Pancreas (tissue), 10 donors: ENCODE measurements at regions not wholly inside any gene's neighbourhood (a gene's known extent, or its start where the extent isn't known, plus 50 kb on each side); places are given as distances from the start of the nearest gene placed in this dataset.

Experiments
- ATAC-seq, 4 donors: fragments of 200-7000 bp; cut with Tn5 transposase; one replicate each; pipeline versions ENCODE4 v1.8.0 to v1.9.1; 2020; ENCODE audit warnings: mild to moderate bottlenecking in 4 of 4, moderate library complexity in 4 of 4
- DNase-seq, 6 donors: peaks; one replicate each; pipeline ENCODE4 v3.0.0-alpha.2; 2020
- FAIRE-seq: peaks from 2 replicates; lab custom pipeline; 2012; peaks lifted over from hg19 to GRCh38; lab: Jason Lieb, UNC
- H3K27ac ChIP-seq, 4 donors: fragments of 200-600 bp; sonication (generic); 1 replicate in 3 of 4; 2 replicates in 1 of 4; pipeline versions ENCODE4 v1.5.0 to v1.8.0; 2020
- H3K27me3 ChIP-seq, 4 donors: fragments of 200-600 bp; one replicate each; pipeline ENCODE4 v1.8.0; 2021
- H3K36me3 ChIP-seq, 3 donors: fragments of 200-600 bp; sonication (generic) in 1 of 3; one replicate each; pipeline versions ENCODE4 v1.5.0 to v1.8.0; 2020 to 2021
- H3K4me1 ChIP-seq, 3 donors: fragments of 200-600 bp; one replicate each; pipeline ENCODE4 v1.8.0; 2021
- H3K4me3 ChIP-seq, 4 donors: fragments of 200-600 bp; sonication (generic) in 2 of 4; one replicate each; pipeline versions ENCODE4 v1.5.0 to v1.8.0; 2020 to 2021
- H3K9me3 ChIP-seq, 4 donors: fragments of 200-600 bp; one replicate each; pipeline ENCODE4 v1.8.0; 2021
- CTCF ChIP-seq, 4 donors: fragments of 200-600 bp; sonication (generic) in 3 of 4; IDR thresholded peaks; one replicate each; pipeline versions ENCODE4 v1.5.0 to v1.8.0; 2021; ENCODE audit warnings: antibody characterized with exemption in 4 of 4
- WGBS, 2 donors: extraction: QIAGEN DNeasy Blood & Tissue Kit; methylation state at CpG; one replicate each; pipeline ENCODE4 v1.1.7; 2013; 5-methylcytosine and 5-hydroxymethylcytosine counted together
- intact Hi-C, 3 donors: fragments of 100-400 bp; cut with DNase I; formaldehyde crosslinking; loops; one replicate each; pipeline versions ENCODE4 v1.11.1 to v1.14.2; 2022
- donor health status: healthy with polysubstance abuse.
- donor health status: DM: no; HTN: no; CAD: no; lungs with moderate emphysema.
- donor health status: DM: no; HTN: no; CAD: no.
- donor health status: control.
- donor health status: control.
- donor health status: Bipolar disorder and iron deficiency.
- donor health status: DM: yes; HTN: yes; CAD: no.
- donor health status: DM: no; HTN: no; CAD: no.
- donor health status: DM: no; HTN: no; CAD: no.
- donor health status: DM: yes; HTN: yes; CAD: no.

DNA sequence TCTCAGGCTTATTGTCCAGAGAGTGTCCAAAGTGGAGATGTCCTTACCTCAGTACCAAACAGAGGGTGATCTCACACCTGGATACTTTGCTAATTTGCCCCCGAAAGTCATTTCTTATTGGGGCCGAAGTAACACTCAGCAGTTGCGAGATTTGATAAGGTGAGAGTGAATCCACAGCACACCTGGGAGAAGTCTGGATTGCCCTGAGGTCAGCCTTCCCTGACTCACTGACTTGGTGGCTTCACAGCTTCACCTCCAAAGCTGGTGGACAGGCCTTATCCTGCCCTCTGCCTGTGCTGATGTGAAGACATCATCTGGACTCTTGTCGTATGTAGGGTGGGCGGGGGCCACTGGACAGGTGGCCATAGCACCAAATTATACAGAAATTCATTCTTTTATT, 101.9 kb upstream of the ARMC2 start:
- FAIRE-seq (no peak), ATAC-seq (peak in 2 of 4 donors; percentile 45 to 60), DNase-seq (peak in 1 of 6 donors; percentile 36)
- no peak overlapping the region for H3K27ac ChIP-seq
- no peaks in the 10 kb centered on the region for H3K36me3 ChIP-seq
- no peak overlapping the region for H3K4me3 ChIP-seq
- WGBS, 2 donors, result 59 to 89% methylated on average over 5 of the region's 5 CpGs
- peaks cover 26 to 27% (median 27%) of the 10 kb centered on the region in 3 donors for H3K4me1 ChIP-seq
- intact Hi-C loops, result no loop called here
- H3K27me3 ChIP-seq, result no peaks in the 10 kb centered on the region
- no peaks in the 10 kb centered on the region for H3K9me3 ChIP-seq
- no peak for TF ChIP-seq CTCF (IDR thresholded peaks at IDR 0.05)

DNA sequence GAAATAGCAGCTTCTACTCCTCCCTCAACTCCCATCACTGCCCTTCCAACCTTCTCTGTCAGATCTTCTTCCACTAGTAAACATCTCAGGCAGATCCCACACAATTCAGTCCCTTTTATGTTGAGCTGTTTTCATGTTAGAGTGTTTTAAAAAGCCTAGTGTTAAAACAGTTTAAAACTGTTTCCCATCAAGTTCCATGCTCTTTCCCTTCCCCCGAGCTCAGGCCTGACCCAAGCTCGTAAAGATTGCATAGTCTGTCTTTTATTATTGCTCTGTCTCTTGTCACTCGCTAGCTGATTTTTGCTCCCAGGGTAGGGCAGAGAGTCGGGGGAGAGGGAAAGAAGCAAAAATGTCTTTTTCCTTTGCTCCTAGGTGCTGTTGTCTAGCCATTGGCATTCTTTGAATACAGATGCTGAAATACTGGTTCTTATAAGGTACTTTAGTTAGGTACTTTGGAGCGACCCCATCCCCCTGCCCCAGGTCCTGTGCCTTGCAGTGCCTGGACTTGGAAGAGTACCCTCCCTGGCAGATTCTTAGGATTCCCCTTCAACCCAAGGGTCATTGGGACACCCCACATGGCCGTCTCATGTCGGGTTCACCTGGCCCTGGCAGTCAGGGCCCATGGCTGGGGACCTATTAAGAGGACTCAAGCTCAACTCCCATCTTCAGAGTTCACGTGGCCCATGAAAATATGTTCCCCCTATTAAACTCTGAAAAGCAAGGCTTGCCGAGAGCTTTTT, 101.2 kb upstream of the ARMC2 start:
- WGBS, 2 donors, result 93% methylated on average over 9 of the region's 9 CpGs
- TF ChIP-seq CTCF (IDR thresholded peaks at IDR 0.05), result no peak
- DNase-seq (no peak), ATAC-seq (no peak), FAIRE-seq (no peak)
- H3K27ac ChIP-seq, result no peak overlapping the region
- H3K4me3 ChIP-seq, result no peak overlapping the region
- no peaks in the 10 kb centered on the region for H3K9me3 ChIP-seq
- H3K4me1 ChIP-seq, result peaks cover 31 to 33% (median 32%) of the 10 kb centered on the region in 3 donors
- intact Hi-C loops, result no loop called here
- no peaks in the 10 kb centered on the region for H3K27me3 ChIP-seq
- no peaks in the 10 kb centered on the region for H3K36me3 ChIP-seq

GRCh38 chr6:108748055-108748454, 100.2 kb upstream of the ARMC2 start:
- ATAC-seq (no peak), FAIRE-seq (no peak), DNase-seq (no peak)
- Histone ChIP-seq H3K27me3 (no peaks in the 10 kb centered on the region), H3K27ac (no peak overlapping the region), H3K9me3 (no peaks in the 10 kb centered on the region), H3K4me1 (peaks cover 39 to 41% (median 41%) of the 10 kb centered on the region in 3 donors), H3K4me3 (no peak overlapping the region), H3K36me3 (no peaks in the 10 kb centered on the region)
- TF ChIP-seq CTCF (IDR thresholded peaks at IDR 0.05), result no peak
- WGBS, 2 donors, result 69 to 84% methylated on average over 1 of the region's 1 CpG
- intact Hi-C loops, result no loop called here

GRCh38 chr6:108748959-108749358, 99.3 kb upstream of the ARMC2 start:
- Histone ChIP-seq H3K4me1 (peaks cover 41 to 44% (median 42%) of the 10 kb centered on the region in 3 donors), H3K4me3 (no peak overlapping the region), H3K27me3 (no peaks in the 10 kb centered on the region), H3K27ac (no peak overlapping the region), H3K9me3 (no peaks in the 10 kb centered on the region), H3K36me3 (no peaks in the 10 kb centered on the region)
- no peak for ATAC-seq
- no peak for DNase-seq
- no peak for TF ChIP-seq CTCF (IDR thresholded peaks at IDR 0.05)
- intact Hi-C loops, result no loop called here
- no peak for FAIRE-seq
- WGBS, 2 donors, result 66 to 74% methylated on average over 3 of the region's 3 CpGs

DNA sequence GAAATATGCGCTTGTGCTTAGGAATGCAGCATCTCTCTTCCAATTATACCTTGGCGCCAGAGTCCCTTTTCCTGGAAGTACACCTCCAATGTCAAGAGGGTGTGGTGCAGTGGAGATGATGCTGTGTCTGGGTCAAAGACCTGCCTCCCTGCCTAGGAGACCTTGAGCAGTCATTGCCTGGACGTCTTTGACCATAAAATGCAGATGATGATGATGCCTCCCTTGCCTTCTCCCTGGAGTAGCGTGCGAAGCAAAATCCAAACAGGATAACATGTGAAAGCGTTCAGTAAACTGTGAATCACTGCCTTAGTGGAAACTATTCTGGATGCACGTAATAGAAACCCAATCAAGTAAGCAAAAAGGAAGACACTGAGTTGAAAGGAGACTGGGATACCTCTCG, 97.4 kb upstream of the ARMC2 start:
- Histone ChIP-seq H3K36me3 (no peaks in the 10 kb centered on the region), H3K4me3 (no peak overlapping the region), H3K9me3 (no peaks in the 10 kb centered on the region), H3K27me3 (no peaks in the 10 kb centered on the region), H3K27ac (no peak overlapping the region), H3K4me1 (peaks cover 26 to 34% (median 27%) of the 10 kb centered on the region in 3 donors)
- WGBS, 2 donors, result 89% methylated on average over 8 of the region's 8 CpGs
- intact Hi-C loops, result no loop called here
- no peak for TF ChIP-seq CTCF (IDR thresholded peaks at IDR 0.05)
- DNase-seq (peak in 1 of 6 donors; percentile 6), ATAC-seq (no peak), FAIRE-seq (no peak)
